CMK (cell line): ENCODE measurements at regions not wholly inside any gene's neighbourhood (a gene's known extent, or its start where the extent isn't known, plus 50 kb on each side); places are given as distances from the start of the nearest gene placed in this dataset.
"Not testable (repeated sequence)": the region's sequence is repeated elsewhere in the genome, so short reads cannot be mapped to it uniquely, and the experiment has no call there.

Experiments used
- DNase-seq: peaks from one replicate; pipeline ENCODE4 v3.0.0-alpha.2; 2010; ENCODE audit warnings: low read depth

- DNase-seq, result no peak
Measured at GRCh38 chr6:56904068-56904467, 50.8 kb upstream of the BEND6 start.

GRCh38 chr6:56902641-56903464 is 52.1 kb upstream of the BEND6 start:
- DNase-seq, result no peak

DNA sequence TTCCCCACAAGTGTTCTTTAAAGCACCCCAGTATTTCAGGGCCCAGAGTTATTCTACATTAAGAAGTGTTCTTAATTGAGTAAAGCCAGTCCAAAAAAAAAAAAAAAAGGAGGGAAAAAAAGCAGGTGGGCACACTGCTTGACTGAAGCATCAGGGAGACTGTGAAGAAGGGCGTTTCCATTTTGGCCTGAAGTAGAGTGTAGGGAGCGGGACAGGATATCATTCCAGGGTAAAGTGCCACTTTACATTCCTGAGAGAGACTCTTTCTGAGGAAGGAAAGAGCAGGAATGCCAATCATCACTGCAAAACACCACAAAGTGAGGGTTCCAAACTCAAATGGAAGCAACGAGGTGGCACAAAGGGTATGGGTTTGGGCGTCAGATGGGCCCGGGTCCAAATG is 54.1 kb upstream of the BEND6 start:
- DNase-seq, result no peak

DNA sequence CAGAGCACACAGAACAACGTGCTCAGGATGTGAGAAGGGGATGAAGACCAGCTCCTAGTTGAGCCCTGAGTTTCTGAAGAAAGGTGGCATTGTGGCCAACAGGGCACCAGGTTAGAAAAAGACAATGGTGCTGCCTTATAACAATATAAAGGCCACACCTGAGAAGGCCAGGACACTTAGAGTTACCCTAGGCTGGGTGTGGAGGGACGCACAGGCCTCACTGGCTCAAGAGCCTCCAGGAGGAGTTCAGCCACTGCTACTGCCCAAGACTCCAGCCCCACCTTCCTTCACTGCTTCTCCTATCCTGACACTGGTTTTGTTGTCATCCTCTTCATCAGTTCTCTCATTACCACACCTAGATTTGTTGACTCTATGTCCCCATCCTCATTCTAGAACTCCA is 55.2 kb upstream of the BEND6 start:
- no peak for DNase-seq

- no peak for DNase-seq
Measured at GRCh38 chr6:56899311-56899710, 55.6 kb upstream of the BEND6 start.

GRCh38 chr6:56897789-56898529 is 56.9 kb upstream of the BEND6 start:
- no peak for DNase-seq

DNA sequence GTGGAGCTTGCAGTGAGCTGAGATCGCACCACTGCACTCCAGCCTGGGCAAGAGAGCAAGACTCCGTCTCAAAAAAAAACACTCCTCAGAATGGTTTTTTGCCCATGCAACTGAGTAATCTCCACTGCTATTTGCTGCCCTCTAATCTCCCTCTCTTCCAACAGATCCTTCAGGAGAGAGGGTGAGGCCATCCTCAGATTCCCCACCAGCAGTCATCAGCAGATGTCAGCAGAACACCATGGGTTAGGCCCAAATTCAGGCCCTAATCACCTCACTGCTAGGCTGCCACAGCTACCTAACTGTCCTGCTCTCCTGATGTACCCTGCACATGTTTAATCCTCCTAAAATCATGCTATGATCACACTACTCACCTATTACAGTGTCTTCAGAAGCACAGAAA is 63.2 kb upstream of the BEND6 start:
- DNase-seq, result no peak

DNA sequence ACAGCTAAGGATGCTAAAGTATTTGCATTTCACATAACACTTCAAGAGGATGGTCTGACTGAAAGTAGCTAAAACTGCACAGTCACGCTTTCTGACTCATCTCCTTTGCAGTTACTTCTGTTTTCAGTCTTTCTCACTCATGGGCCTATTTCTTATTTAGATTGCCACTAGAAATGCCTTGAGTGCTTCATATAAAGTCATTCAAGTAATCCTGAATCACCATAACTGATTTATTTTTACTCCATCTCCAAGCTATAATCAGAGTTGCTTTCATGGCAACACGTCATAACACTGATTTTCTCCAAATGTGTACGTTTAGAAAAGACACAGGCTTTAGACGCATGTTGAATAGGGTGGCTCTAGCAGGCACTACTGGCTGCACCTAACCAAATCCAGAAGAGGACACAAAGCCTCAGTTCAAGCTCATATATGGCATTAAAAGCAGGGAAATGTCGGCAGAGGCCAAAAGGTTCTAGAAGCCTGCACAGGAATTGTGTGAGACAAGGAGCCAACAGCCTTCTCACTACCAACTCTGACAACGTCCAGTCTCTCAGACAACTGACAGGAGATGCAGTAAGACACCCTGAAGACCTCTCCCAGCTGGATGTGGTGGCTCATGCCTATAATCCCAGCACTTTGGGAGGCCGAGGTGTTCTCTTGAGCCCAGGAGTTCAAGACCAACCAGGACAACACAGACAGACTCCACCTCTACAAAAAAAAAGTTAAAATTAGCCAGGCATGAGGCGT is 64.1 kb upstream of the BEND6 start:
- DNase-seq, result no peak

DNA sequence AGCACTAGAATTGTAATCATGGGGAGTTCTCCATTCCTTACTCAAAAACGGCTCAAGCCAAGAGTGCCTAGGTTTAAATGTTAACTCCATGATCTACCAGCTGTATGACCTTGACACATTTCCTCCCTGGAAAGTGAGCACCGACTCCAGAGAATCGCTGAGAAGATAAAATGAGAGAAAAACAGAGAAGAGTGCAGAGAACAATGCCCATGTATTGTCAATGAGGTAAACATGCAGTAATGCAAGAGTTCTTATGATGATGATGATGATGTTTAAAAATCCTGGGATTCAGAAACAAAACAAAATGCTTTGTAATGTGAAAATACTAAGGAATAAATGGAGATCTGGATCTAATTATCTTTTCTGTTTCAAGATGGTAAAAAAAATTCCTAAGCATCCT is 64.8 kb upstream of the BEND6 start:
- DNase-seq, result no peak

DNA sequence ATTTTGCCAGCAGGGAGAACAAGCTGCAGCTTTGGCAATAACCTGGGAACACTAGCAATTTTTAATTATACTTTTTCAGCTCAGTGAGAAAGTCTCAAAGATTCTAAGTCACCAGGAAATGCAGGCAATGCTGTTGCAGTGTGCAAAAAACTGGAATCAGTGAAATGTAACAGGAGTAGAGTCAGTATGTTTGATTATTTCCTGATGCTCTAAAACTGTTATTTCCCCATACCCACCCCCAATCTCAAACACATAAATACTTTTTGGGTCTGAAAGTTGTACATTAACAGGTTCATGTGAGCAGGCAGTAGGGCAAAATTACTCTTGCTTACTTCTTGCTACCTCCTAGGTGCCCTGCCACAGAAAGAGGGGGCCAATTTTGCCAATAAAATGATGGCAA is 65.4 kb upstream of the BEND6 start:
- no peak for DNase-seq

DNA sequence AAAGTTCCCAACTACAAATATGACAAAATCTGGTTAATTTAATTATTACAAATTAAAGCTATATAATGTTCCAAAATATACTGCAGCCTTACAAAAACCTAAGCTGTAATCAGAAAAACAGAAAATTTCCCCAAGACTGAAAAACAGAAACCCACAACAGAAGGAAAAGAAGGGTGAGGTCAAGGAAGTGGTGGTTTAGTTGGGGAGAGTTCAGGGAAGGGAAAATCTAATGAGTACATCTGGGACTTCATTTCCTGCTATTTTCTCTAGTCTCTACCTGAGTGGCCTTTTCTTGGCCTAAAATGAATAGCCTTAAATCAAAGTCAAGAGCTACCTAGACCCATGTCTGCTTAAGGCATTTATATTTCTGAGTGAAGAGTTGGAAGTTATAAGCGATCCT is 66.2 kb upstream of the BEND6 start:
- no peak for DNase-seq

- no peak for DNase-seq
Measured at GRCh38 chr6:56887086-56887485, 67.8 kb upstream of the BEND6 start.

- no peak for DNase-seq
Measured at GRCh38 chr6:56877922-56878321, 77.0 kb upstream of the BEND6 start.

GRCh38 chr6:56875961-56876360 is 78.9 kb upstream of the BEND6 start:
- DNase-seq, result no peak

- no peak for DNase-seq
Measured at GRCh38 chr6:56875523-56875922, 79.4 kb upstream of the BEND6 start.

- DNase-seq, result no peak
Measured at GRCh38 chr6:56874328-56874727, 80.6 kb upstream of the BEND6 start.

DNA sequence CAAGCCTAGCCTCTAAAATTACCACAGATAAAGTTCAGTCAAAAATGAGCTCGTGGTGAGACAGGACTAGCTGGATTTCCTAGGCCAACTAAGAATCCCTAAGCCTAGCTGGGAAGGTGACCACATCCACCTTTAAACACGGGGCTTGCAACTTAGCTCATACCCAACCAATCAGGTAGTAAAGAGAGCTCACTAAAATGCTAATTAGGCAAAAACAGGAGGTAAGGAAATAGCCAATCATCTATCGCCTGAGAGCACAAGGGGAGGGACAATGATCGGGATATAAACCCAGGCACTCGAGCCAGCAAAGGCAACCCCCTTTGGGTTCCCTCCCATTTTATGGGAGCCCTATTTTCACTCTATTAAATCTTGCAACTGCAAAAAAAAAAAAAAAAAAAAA is 84.9 kb upstream of the BEND6 start:
- not testable (repeated sequence) for DNase-seq

DNA sequence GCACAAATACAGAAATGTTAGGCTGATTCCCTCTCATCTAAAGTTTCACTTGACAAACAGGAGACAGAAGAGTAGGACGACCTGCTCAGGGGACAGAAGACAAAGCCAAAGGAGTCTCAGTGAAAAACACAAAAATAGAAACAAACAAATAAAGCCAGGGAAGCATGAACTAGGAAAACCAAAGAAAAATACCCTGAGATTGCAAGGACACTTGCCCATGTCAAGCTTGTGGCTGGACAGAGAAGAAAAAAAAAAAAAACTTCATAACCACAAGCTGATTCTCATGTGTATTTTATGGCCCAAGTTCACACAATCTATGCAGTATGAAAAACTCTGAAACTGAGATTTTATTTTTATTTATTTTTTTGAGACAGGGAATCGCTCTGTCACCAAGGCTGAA is 85.6 kb upstream of the BEND6 start:
- no peak for DNase-seq

DNA sequence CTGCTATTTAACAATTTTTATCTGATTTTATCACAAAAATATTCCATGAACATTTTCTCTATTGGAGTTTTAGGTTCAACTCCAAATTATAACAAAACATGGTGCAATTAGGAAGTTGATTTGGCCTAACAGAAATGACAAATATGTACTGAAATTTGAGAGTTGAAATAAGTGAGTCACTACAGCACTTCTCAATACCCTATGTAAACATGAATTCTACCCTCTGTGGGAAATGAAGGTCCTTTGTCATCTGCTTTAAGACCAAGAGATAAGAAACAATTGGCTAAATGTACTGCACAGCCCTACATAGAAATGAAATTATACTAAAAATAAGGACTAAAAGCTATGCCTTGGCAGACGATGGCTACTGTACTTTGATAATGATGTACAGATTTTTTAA is 86.2 kb upstream of the BEND6 start:
- DNase-seq, result no peak

DNA sequence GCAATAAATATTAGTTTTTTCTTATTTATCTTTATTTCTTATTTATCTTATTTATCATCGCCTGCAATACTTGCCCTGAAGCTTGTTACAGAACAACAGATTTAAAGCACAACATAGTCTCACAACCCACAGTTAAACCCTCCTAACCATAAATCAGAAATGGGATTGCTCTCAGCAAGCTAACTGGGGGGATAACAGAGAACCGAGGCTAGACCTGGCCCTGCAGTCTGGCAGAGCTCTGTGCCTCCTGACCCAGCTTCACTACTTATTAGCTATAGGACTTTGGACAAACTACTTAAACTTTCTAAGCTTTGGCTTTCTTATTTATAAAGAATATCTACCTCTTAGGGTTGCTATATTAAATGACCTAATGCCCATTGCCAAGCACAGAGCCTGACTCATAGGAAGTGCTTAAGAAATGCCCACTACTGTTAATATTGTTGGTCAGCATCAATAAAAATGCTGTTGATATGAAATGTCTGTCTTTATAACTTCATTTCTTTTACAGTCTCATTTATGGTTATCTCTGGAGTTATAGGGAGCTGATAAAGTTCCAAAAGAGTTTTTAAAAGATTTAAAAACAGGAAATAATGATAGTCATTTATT is 87.9 kb upstream of the BEND6 start:
- DNase-seq, result no peak

- no peak for DNase-seq
Measured at GRCh38 chr6:56865081-56865875, 89.6 kb upstream of the BEND6 start.

- DNase-seq, result no peak
Measured at GRCh38 chr6:56864171-56864616, 90.7 kb upstream of the BEND6 start.
